Natural killer cell (primary cell): ENCODE measurements at regions not wholly inside any gene's neighbourhood (a gene's known extent, or its start where the extent isn't known, plus 50 kb on each side); places are given as distances from the start of the nearest gene placed in this dataset.

ENCODE experiments used
- ATAC-seq, 3 donors: fragments of 150-1000 bp in 2 of 3; fragments of 200-7000 bp in 1 of 3; cut with Tn5 transposase; 1 replicate in 1 of 3; 2 replicates in 2 of 3; pipeline ENCODE4 v1.10.0; 2021; ENCODE audit warnings: mild to moderate bottlenecking in 2 of 3, moderate library complexity in 2 of 3
- DNase-seq, 2 donors: peaks; one replicate each; pipeline versions ENCODE4 v3.0.0 to v3.0.0-alpha.2; 2013 to 2021; ENCODE audit warnings: mixed read lengths in 1 of 2
- H3K27ac ChIP-seq: one replicate; pipeline ENCODE4 v1.5.1; 2013; ENCODE audit warnings: mild to moderate bottlenecking, low read length
- H3K27me3 ChIP-seq: one replicate; pipeline ENCODE4 v1.6.1; 2013; ENCODE audit warnings: low read length; ENCODE audit not compliant: control insufficient read depth, insufficient read depth
- H3K36me3 ChIP-seq: one replicate; pipeline ENCODE4 v1.6.1; 2013; ENCODE audit warnings: low read length; ENCODE audit not compliant: control insufficient read depth, insufficient read depth
- H3K4me1 ChIP-seq: one replicate; pipeline ENCODE4 v1.6.1; 2013; ENCODE audit warnings: low read length; ENCODE audit not compliant: control insufficient read depth, insufficient read depth
- H3K4me3 ChIP-seq: one replicate; pipeline ENCODE4 v1.5.1; 2013; ENCODE audit warnings: low read length
- H3K9me3 ChIP-seq: one replicate; pipeline ENCODE4 v1.6.1; 2013; ENCODE audit warnings: low read length; ENCODE audit not compliant: control insufficient read depth, insufficient read depth
- H3K27ac Mint-ChIP-seq, 2 donors: one replicate each; pipeline ENCODE4 v1.8.0; 2022; ENCODE audit warnings: mild to moderate bottlenecking in 2 of 2, mixed read lengths in 2 of 2, moderate library complexity in 1 of 2
- H3K27me3 Mint-ChIP-seq, 2 donors: one replicate each; pipeline ENCODE4 v1.8.0; 2022; ENCODE audit warnings: low read depth in 2 of 2, mixed read lengths in 2 of 2
- H3K36me3 Mint-ChIP-seq: one replicate; pipeline ENCODE4 v1.8.0; 2022; ENCODE audit warnings: mixed read lengths
- H3K4me1 Mint-ChIP-seq, 2 donors: one replicate each; pipeline ENCODE4 v1.8.0; 2022; ENCODE audit warnings: mixed read lengths in 2 of 2
- H3K4me3 Mint-ChIP-seq: one replicate; pipeline ENCODE4 v1.8.0; 2022; ENCODE audit warnings: mild to moderate bottlenecking, moderate library complexity, mixed read lengths
- H3K9me3 Mint-ChIP-seq, 2 donors: one replicate each; pipeline ENCODE4 v1.8.0; 2022; ENCODE audit warnings: mixed read lengths in 2 of 2
- WGBS: methylation state at CpG from one replicate; pipeline ENCODE4 v1.1.7; 2013; ENCODE audit warnings: missing lambda C conversion rate; ENCODE audit not compliant: insufficient coverage; 5-methylcytosine and 5-hydroxymethylcytosine counted together
- intact Hi-C: fragments of 100-400 bp; cut with micrococcal nuclease; formaldehyde crosslinking; loops from one replicate; pipeline ENCODE4 v1.14.2; 2022
- TF ChIP-seq, protein P1 (sequence below): fragments of 200-600 bp; IDR thresholded peaks from one replicate; pipeline ENCODE4 v1.8.0; 2022; ENCODE audit warnings: antibody characterized with exemption

DNA sequence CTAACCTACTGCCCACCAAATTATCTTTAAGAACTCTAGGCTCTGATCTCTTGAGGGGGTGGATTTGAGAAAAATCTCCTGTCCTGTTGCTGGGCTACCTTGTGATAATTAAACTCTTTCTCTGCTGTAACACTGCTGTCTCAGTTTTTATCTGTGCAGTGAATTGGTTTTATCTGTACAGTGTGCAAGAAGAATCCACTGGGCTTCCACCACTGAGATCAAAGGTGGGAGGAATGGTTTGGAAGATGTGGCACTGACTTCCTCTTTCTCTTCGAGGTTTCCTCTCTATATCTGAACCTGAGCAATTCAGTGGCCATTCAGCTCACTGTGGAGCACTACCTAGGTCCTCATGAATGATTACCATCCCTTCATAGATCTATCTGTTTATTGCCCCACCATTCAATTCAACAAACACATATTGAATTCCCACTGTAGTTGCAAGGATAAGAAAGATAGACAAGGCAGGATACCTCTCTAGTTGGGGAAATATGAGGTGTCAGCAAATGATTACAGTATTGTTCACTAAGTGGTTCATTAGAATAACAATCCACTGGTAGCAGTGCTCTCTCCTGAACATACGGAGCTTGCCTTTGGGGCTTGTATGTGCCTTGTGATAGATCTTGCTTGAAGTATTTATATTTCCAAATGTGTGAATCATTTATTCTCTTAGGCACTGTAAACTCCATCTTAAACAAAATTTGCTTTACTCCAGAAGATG, 172.1 kb upstream of the ARG1 start:
- Mint-ChIP-seq H3K4me3 (no peak overlapping the region), H3K4me1 (peaks cover 0 to 4% of the 10 kb centered on the region in 2 donors), H3K36me3 (no peaks in the 10 kb centered on the region), H3K27me3 (peaks cover 5 to 6% of the 10 kb centered on the region in 2 donors), H3K9me3 (peaks cover 0 to 2% of the 10 kb centered on the region in 2 donors), H3K27ac (no peak overlapping the region)
- Histone ChIP-seq H3K36me3 (no peaks in the 10 kb centered on the region), H3K4me3 (no peak overlapping the region), H3K27ac (no peak overlapping the region), H3K27me3 (no peaks in the 10 kb centered on the region), H3K9me3 (no peaks in the 10 kb centered on the region), H3K4me1 (no peaks in the 10 kb centered on the region)
- DNase-seq (no peak), ATAC-seq (no peak)
- WGBS = 42% methylated on average over 1 of the region's 2 CpGs
- intact Hi-C loops = no loop called here
- TF ChIP-seq, protein P1, sequence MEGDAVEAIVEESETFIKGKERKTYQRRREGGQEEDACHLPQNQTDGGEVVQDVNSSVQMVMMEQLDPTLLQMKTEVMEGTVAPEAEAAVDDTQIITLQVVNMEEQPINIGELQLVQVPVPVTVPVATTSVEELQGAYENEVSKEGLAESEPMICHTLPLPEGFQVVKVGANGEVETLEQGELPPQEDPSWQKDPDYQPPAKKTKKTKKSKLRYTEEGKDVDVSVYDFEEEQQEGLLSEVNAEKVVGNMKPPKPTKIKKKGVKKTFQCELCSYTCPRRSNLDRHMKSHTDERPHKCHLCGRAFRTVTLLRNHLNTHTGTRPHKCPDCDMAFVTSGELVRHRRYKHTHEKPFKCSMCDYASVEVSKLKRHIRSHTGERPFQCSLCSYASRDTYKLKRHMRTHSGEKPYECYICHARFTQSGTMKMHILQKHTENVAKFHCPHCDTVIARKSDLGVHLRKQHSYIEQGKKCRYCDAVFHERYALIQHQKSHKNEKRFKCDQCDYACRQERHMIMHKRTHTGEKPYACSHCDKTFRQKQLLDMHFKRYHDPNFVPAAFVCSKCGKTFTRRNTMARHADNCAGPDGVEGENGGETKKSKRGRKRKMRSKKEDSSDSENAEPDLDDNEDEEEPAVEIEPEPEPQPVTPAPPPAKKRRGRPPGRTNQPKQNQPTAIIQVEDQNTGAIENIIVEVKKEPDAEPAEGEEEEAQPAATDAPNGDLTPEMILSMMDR = no peak

DNA sequence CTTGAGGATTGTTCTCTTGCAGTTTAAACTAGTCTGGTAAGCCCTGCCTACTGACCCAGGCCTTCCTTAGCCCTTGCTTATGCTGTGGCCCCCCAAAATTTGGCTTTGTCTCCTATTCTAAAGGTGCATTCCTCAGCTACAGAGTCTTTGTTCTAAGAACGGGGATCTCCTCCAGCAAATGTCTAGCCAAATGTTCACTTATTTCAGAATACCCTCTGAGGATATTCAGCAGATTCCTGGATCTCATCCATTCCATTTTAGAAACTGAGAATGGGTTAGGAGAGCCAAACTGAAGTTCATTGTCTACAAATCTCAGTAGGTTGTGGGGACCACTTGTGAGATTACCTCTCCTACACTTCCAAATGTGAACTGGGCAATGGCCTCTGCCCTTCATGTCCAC, 164.2 kb upstream of the ARG1 start:
- Mint-ChIP-seq H3K27ac (no peak overlapping the region), H3K27me3 (peaks cover 0 to 5% of the 10 kb centered on the region in 2 donors), H3K36me3 (no peaks in the 10 kb centered on the region), H3K4me3 (no peak overlapping the region), H3K9me3 (no peaks in the 10 kb centered on the region), H3K4me1 (no peaks in the 10 kb centered on the region)
- intact Hi-C loops = no loop called here
- no peak for DNase-seq
- TF ChIP-seq, protein P1 = no peak
- peaks cover 3% of the 10 kb centered on the region for H3K9me3 ChIP-seq
- H3K36me3 ChIP-seq = no peaks in the 10 kb centered on the region
- no peak for ATAC-seq
- no peaks in the 10 kb centered on the region for H3K27me3 ChIP-seq
- no peak overlapping the region for H3K27ac ChIP-seq
- WGBS = 100% methylated on average over 1 of the region's 1 CpG
- no peak overlapping the region for H3K4me3 ChIP-seq
- no peaks in the 10 kb centered on the region for H3K4me1 ChIP-seq

DNA sequence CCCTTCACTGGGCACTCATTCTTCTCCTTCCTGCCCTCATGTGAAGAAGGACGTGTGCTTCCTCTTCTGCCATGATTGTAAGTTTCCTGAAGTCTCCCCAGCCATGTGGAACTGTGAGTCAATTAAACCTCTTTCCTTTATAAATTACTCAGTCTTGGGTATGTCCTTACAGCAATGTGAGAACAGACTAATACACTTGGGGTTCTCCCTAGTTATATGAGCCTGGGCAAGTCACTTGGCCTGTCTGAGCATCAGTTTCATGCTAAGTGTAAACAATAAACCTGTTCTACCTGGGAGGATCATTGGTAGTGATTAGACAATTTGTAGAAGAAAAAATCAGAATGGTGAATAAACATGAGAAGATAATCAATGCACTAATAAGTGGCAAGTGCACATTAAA, 162.2 kb upstream of the ARG1 start:
- TF ChIP-seq, protein P1 = no peak
- Mint-ChIP-seq H3K4me3 (no peak overlapping the region), H3K27ac (no peak overlapping the region), H3K36me3 (no peaks in the 10 kb centered on the region), H3K27me3 (no peaks in the 10 kb centered on the region), H3K4me1 (no peaks in the 10 kb centered on the region), H3K9me3 (no peaks in the 10 kb centered on the region)
- 70% methylated on average over 1 of the region's 1 CpG for WGBS
- H3K9me3 ChIP-seq = peaks cover 3% of the 10 kb centered on the region
- H3K4me1 ChIP-seq = no peaks in the 10 kb centered on the region
- H3K27me3 ChIP-seq = no peaks in the 10 kb centered on the region
- H3K4me3 ChIP-seq = no peak overlapping the region
- no peak overlapping the region for H3K27ac ChIP-seq
- no peak for DNase-seq
- H3K36me3 ChIP-seq = no peaks in the 10 kb centered on the region
- intact Hi-C loops = no loop called here
- no peak for ATAC-seq
